HG03196 (cell line): ENCODE measurements at regions not wholly inside any gene's neighbourhood (a gene's known extent, or its start where the extent isn't known, plus 50 kb on each side); places are given as distances from the start of the nearest gene placed in this dataset.

Experiments
- ATAC-seq: cut with Tn5 transposase; IDR thresholded peaks from one replicate; pipeline ENCODE4 v1.9.1; 2021; ENCODE audit not compliant: unreplicated experiment

DNA sequence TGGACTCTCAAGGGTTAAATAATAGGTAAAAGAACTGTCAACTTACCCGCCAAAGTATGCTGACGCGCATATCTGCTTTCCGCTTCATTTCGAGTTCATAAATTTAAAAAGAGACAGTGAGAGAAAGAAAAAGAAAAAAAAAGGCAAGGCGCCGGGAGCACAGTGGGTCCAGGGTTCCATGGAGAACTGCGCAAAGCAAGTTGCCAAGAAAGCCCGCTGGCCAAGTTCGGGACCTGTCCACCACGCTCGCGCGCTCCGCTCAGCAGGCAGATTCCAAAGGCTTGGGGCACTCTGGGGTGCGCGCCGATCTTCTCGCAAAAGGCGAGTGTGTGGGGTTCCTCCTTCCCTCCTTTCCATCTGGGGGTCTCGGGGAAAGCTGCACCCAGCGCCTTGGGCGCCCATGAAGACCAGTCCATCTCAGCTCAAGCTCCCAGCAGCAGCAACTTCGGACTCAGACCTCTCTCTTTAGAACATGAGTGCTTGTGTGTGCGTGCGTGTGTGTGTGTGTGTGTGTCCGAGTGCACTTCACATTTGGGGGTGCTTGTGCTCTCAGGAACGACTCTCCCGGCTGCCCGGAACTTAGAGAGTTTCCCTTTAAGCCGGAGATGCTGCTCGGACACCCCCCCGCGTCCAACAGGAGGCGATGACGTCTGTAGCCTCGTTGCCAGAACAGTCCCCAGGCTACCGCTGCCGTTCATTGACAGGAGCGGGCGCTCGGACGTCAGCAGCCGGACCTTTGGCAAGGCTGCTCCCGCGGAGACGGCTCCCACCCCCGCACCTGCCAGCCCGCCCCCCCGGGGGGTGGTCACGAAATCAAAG is 180.0 kb downstream of the TBXT start:
- no peak for ATAC-seq

GRCh38 chr6:165986914-165987482 is 180.7 kb downstream of the TBXT start:
- no peak for ATAC-seq

- ATAC-seq: no peak
These were observed 181.2 kb downstream of the TBXT start for GRCh38 chr6:165986311-165986913.

GRCh38 chr6:165985806-165986299 is 181.8 kb downstream of the TBXT start:
- no peak for ATAC-seq

GRCh38 chr6:165985281-165985805 is 182.3 kb downstream of the TBXT start:
- ATAC-seq: no peak

GRCh38 chr6:165984729-165985275 is 182.8 kb downstream of the TBXT start:
- no peak for ATAC-seq

DNA sequence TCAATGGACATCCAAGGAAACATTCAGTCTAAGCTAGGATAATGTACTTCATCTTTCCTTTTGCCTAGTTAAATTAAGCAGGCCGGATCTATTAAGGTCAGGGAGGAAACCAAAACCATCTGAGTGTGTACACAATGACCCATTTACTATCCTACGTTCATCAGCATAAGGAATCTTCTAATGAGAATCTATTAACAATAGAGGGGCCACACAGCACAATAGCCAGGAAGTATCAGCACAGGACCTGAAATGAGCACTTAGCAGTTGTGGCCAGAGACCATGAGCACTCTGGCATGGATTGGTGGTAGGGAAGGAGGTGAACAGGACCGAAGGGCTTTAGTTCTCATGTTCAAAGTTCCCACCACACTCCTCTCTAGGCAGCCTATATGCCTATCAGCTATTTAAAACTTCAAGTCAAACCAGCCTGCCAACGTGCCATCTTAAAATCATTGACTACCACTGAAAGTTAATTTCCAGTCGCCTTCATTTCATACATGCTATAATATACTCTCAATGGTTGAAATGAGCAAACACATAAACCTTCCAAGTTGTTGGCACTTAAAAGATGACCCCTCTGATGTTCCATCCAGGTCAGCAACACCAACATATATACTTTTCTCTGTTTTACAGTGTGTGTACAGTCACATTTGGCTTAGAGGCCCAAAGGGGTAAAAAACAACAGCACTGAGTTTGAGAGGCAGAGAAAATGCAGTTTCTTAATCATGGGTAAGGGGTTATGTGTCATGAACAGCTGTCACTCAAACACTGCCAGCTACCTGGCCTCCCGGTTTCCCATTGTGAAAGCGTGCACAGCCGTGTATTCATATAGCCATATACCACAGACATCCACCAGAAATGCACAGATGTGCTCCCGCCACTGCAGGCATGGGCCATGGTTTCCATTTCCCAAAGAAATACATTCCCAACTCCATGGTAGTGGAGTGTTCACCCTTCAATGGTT is 184.3 kb downstream of the TBXT start:
- no peak for ATAC-seq

- no peak for ATAC-seq
These were observed 189.2 kb downstream of the TBXT start for GRCh38 chr6:165978476-165978875.

DNA sequence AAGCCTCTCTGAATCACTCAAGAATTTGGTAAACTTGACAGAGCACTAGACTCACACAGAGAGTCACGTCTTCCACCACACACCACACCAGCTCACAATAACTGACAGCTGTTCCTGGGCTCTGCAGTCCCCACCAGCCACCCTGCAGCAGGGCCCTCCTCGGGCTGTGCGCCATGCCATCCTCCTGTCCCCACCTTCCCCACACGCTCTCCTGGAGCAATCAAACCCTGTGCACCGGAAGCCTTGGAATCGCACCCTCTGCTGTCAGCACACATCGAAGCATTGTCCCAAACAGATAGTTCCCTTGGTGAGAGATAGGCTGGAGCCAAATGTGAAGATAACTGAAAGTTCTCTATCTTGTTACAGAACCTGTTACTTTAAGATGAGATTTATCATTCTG is 191.0 kb downstream of the TBXT start:
- no peak for ATAC-seq

- no peak for ATAC-seq
These were observed 192.8 kb downstream of the TBXT start for GRCh38 chr6:165974817-165975216.

DNA sequence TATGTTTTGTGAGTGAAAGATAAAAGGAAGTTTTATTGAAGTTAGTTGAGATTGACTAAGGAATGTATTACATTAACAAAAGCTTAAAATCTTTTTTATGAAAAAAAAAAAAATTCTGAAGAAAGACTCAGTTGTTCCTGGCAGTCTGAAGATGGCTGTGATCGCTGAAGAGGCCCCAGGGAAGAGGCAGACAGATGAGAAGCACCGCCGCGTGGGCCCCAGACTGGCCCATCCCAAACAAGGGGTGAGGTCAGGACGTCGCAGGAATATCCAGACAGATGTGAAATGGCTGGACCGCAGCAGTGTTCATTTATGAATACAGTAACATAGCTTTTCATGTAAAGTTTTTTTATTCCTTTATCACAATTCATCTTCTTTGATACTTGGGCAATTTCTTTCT is 194.2 kb downstream of the TBXT start:
- ATAC-seq: no peak

DNA sequence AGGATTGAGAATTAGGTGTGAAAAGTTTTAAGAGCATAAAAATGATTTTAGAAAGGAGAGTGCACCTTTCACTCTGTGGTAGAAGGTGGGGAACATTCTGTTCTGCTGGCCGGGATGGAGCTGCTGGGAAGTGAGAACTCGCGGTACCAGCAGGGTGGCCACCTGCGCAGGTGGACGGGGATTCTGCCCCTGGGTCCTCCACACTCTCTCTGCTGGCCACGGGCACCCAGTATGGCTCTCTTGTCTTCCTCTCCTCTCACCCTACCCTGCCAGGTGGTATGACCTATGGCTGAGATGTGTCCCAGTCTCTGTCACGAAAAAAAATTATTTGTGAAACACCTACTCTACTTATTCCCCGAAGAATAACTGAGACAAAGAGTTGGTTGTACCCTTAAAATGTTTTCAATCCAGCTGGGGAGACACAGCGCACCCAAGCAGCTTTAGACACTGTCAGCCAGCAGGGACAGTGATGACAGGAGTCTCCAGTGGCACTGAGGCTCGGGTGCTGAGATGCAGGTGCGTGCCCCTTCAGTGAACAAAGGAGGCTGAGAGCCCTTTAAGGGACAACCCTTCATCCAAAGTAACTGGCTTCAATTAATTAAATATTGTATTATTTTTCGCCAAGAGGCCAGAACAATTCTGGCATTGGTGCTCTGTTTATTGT is 195.4 kb downstream of the TBXT start:
- no peak for ATAC-seq

DNA sequence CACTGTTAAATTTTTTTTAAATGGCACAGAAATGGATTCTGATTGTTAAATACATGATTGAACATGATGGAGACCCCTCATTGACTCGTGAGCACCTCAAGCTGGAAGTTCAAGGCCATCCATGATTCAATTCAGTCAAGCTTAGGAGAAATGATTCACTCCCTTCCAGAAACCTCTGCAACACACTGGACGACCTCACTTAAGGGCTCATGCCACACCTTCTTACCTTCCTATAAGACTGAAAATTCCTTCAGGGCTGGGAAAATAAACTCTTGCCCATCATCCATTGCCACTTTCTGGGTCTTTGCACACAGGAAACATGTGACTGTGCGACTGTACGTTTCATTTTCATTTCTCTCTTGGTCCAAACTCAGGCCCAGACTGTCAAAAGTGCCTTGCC is 196.4 kb downstream of the TBXT start:
- no peak for ATAC-seq

GRCh38 chr6:165970001-165970400 is 197.7 kb downstream of the TBXT start:
- no peak for ATAC-seq

GRCh38 chr6:165969184-165969583 is 198.5 kb downstream of the TBXT start:
- ATAC-seq: no peak

- ATAC-seq: no peak
These were observed 199.2 kb downstream of the TBXT start for GRCh38 chr6:165968408-165968807.

DNA sequence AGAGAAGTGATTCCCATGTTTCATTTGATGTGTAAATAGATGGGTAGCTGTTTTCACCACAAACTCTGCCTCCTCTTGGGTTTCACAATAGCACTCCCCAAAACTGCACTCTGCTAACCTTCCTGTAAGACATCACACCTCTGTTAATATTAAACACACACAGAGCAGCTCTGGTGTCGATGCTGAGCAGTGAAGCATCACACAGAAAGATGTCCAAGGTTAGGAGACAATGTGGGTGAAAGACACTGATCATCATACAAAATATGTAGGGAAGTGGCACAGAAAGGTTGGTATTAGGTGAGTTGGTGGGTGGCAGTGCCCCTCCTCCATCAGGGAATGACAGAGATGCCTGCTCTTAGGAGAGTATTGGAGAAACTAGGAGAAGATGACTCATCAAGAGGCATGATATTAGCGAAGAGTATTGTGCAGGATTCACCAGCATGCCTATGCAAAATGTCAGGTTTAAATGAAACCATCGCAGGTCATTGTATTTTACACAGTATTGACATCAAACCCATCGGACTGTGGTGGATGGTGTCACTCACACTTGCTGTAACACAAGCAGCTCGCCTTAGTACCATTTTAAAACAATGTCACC is 199.7 kb downstream of the TBXT start:
- ATAC-seq: no peak

DNA sequence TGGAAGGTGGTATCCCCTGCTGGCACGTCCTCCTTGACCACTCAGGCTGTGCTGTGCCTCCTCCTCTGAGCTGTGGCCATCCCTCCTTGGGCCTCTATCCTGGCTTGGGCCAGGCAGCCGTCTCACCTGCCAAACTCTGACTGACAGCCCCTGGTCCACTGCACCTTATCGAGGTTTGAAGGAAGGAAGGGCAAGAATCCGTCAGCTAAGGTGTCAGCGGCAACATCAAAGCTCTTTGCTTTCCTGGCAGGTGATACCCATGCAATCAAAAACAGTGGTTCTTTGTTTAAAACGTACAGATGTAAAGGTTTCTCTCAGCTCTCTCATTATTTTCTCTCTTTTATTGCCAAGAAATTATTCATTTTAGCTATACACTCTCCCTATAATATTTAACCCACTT is 203.9 kb downstream of the TBXT start:
- no peak for ATAC-seq

DNA sequence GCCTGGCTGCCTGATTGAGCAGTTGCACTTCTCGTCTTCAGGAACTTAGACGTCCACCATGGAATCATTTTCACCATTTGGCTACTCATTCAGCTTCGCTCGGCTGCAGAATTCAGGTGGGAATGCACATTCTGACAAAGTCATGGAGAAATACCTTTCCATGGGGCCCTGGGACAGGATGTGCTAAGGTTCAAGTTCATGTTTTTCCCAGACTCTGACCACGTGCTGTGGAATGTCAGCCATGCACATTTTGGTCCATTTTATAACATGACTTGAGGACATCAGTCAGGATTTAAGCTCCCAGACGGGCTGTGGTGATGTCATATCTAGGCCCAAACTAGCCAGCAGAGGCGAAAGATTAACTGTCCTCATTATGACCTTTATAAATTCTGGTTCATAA is 205.3 kb downstream of the TBXT start:
- no peak for ATAC-seq

DNA sequence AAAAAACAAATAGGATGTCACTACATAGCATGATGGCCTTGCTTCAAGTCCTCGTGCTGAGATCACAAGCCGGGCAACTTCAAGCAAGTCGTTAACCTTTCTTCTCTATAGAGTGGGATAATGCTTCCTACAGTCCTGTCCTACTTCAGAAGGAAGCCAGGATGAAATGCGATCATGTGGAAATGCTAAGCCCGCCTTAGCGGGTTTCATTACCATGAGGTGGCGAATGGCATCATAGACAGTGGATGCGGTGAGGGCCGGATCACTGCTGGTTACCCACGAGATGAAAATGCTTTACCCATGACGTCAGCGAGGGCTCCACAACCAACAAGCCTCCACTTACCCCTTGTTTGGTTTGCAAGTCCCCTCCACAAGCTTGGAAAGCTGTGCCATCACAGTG is 206.4 kb downstream of the TBXT start:
- ATAC-seq: no peak
